ENCODE measurements at regions not wholly inside any gene's neighbourhood (a gene's known extent, or its start where the extent isn't known, plus 50 kb on each side); places are given as distances from the start of the nearest gene placed in this dataset.
"Not testable (repeated sequence)": the region's sequence is repeated elsewhere in the genome, so short reads cannot be mapped to it uniquely, and the experiment has no call there.

- intact Hi-C loops (cut with DNase I): no loop called here
- no peak for DNase-seq
Measured at GRCh38 chr18:22816266-22817176, 116.6 kb upstream of the RBBP8 start.

GRCh38 chr18:22817844-22818243 lies 115.3 kb upstream of the RBBP8 start:
- intact Hi-C loops (cut with DNase I): no loop called here
- no peak for DNase-seq

DNA sequence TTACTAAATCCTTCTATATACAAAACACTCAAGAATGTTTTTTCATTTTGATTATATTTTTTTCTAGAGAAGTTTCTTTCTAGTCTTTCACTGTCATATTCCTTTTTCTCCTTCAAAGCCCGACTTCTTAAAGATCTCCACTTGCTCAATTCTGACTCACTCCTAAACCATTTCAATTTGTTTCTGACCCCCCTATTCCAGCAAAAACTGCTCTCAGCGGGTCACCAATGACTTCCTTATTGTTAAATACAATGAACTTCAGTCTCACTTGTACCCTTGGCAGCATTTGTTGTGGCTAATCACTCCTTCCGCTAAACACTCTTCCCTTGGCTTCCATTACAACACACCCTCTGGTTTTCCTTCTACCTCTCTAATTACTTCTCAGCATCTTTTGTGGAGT lies 111.1 kb upstream of the RBBP8 start:
- no peak for DNase-seq

GRCh38 chr18:22822841-22823508 lies 110.2 kb upstream of the RBBP8 start:
- intact Hi-C loops (cut with DNase I): no loop called here
- no peak for DNase-seq

More for the DNA sequence above, 111.1 kb upstream of the RBBP8 start:
- intact Hi-C loops (cut with DNase I): no loop called here

DNA sequence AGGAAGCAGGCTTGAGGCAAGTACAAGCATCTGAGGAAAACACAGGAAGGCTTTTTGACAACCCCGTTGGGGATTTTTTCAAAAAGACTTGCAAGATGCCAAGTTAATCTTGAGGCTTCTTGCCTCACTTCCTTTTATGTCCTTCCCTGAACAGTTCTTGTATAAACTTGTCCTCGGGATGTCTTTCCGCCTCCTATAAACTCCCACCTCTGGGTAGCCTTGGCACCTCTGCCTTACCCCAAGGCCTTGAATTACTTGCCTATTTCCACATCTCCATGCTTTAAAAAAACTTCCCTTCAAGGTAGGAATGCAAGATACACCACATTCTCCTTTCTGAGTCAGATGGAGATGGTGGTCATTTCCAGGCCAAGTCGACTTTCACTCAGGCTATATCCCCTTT lies 106.4 kb upstream of the RBBP8 start:
- no peak for DNase-seq
- intact Hi-C loops (cut with DNase I): no loop called here

GRCh38 chr18:22827216-22827615 lies 105.9 kb upstream of the RBBP8 start:
- intact Hi-C loops (cut with DNase I): no loop called here

GRCh38 chr18:22827741-22828140 lies 105.4 kb upstream of the RBBP8 start:
- no peak for DNase-seq
- intact Hi-C loops (cut with DNase I): no loop called here

More at GRCh38 chr18:22827216-22827615, 105.9 kb upstream of the RBBP8 start:
- DNase-seq: no peak

- intact Hi-C loops (cut with DNase I): no loop called here
- DNase-seq: no peak
Measured at GRCh38 chr18:22828171-22828570, 105.0 kb upstream of the RBBP8 start.

DNA sequence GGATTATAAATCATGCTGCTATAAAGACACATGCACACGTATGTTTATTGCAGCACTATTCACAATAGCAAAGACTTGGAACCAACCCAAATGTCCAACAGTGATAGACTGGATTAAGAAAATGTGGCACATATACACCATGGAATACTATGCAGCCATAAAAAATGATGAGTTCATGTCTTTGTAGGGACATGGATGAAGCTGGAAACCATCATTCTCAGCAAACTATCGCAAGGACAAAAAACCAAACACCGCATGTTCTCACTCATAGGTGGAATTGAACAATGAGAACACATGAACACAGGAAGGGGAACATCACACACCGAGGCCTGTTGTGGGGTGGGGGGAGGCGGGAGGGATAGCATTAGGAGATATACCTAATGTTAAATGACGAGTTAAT lies 104.5 kb upstream of the RBBP8 start:
- intact Hi-C loops (cut with DNase I); DNase-seq: not testable (repeated sequence)

GRCh38 chr18:22829781-22830180 lies 103.3 kb upstream of the RBBP8 start:
- intact Hi-C loops (cut with DNase I): no loop called here
- DNase-seq: no peak

DNA sequence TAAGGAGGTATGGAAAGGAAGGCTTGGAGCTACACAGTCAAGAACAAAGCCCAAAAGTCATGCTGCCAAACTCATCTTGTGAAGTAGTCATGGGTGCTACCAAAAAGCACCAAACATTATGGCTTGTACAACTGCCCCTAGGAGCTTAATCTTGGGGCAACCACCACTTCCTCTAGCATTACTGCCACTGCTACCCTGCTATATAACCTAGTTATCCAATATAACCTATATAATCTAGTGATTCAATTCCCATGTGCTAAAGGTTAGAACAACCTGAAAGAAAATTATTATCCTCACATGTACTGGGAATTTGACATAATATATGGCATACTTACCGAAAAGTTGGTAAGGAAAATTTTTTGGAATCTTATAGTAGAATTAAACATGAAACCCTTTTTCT lies 102.6 kb upstream of the RBBP8 start:
- DNase-seq: no peak
- intact Hi-C loops (cut with DNase I): no loop called here

- intact Hi-C loops (cut with DNase I): no loop called here
Measured at GRCh38 chr18:22831441-22831904, 101.7 kb upstream of the RBBP8 start.

DNA sequence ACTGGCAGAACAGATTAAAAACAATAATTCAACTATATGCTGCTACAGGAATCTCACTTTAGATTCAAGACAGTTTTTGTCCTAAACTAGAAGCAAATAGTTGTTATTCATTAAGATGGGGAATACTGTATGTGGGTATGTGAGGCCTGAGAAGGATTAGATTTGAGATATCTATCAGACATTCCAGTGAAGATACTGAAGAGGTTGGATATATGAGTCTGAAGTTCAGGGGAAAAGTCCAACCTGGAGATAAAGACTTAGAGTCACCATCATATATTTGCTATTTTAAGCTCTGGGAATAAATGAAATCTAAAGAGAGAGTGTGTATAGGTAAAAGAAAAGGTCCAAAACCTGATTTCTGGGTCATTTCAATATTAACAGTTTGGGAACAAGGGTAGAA lies 96.2 kb upstream of the RBBP8 start:
- intact Hi-C loops (cut with DNase I): no loop called here
- DNase-seq: no peak

More at GRCh38 chr18:22831441-22831904, 101.7 kb upstream of the RBBP8 start:
- DNase-seq: peak in 3 of 42 donors; percentile 18 to 36 (median 30)

DNA sequence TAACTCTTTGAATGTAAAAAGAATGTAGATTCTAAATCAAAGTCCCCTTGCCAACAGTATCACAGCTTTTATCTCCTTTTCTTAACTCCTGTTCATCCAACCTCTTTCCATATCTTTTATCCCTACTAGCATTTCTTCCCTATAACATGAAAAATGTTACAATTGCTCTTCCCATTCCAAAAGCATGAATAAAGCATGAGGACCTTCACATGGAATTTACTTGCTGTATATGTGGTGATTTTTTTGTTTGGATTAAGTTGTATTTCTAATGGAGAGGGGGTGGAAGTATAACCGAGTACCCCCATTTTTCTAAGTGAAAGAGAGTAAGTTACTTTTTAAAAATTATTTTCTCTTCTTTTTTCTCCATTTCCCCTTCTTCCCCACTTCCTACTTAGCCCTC lies 94.9 kb upstream of the RBBP8 start:
- intact Hi-C loops (cut with DNase I): no loop called here
- no peak for DNase-seq

DNA sequence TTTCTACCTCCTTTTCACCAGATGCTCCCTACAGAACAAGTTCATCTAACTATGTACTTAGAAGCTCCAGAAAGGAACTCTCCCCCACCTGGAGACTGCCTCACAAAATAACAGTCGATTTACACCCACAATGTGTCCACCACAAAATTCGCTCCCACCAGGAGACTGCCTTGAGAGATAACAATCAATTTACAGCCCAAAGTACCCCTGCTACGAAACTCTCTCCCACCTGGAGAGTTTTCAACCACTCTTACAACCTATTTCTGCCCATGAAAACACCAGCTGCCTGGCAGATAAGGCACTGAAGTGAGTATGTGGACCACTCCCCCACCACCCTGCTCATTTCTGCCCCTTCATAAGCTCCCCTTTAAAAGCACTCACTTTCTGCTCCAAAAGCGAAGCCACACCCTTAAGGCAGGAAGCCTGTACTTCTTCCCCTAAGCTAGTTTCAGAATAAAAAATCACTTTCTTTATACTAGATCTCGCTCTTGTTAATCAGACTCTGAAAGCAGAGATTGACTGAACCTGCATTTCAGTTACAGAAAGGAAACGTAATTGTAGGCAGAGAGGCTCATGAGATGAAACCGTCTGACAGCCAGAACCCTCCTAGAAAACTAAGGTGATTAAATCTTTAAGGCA lies 94.4 kb upstream of the RBBP8 start:
- DNase-seq: no peak
- intact Hi-C loops (cut with DNase I): no loop called here

DNA sequence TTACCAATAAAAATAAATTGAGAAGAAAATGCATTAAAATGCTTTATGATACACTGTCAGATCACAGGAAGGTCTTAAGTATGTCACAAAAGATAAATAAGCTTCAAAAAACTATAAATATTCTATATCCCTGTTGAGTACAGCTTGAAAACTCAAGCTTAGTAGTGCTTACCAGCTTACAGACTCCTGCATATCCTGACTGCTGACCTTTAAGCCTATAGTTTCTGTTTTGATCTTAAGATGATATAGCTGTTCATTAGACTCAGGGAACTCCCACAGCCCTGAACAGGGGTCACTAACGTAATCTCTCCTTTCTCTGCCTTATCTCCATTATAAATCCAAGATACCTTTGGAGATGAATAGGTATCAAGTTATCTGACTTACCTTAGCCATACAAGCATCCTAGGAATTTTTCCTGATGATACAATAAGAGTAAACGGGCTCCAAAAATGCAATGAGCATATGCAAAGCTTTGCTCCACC lies 93.7 kb upstream of the RBBP8 start:
- intact Hi-C loops (cut with DNase I): no loop called here
- no peak for DNase-seq

DNA sequence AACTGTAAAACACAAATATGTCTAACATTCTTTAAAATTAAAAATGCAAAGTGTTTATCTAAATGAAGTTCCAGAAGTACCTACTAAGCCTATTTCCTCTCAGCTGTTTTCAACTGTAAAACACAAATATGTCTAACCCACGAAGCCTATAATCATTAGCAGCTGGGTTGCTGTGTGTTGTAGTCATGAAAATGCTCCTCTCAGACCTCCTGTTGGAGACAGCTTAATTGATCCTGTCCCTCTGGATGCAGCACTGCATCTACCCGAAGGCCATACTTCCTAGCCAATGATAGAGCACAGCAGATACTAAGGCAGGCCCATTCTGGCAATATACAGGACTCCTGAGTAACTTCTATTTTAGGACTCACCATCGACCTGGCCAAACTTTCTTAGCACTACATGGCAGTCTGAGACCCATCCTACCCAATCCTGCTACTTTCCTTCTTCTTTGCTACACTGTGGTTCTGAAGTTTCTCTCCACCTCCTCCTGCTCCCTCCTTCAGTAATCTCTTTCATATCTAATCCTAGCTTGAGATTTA lies 92.5 kb upstream of the RBBP8 start:
- intact Hi-C loops (cut with DNase I): no loop called here
- DNase-seq: no peak

GRCh38 chr18:22841840-22842239 lies 91.3 kb upstream of the RBBP8 start:
- no peak for DNase-seq
- intact Hi-C loops (cut with DNase I): no loop called here

- intact Hi-C loops (cut with DNase I): no loop called here
- DNase-seq: no peak
Measured at GRCh38 chr18:22844190-22844589, 88.9 kb upstream of the RBBP8 start.

DNA sequence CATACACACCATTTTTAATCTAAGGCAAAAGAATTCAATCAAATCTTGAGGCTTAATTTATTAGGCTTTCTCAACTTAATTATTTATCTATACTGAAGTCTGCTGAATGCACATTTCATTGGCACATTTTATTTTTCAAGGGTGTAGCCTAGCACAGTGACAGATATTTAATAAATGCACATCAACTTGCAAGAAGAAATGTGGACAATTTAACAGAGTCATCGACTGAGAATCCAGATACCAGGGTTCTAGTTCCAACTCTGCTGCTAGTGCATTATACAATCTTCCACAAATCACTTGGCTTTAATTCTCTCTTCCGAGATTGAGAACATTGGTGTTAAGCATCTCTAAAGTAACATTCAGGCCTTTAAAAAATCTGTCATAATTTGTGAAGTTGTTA lies 88.5 kb upstream of the RBBP8 start:
- intact Hi-C loops (cut with DNase I): no loop called here

More for the DNA sequence above, 88.5 kb upstream of the RBBP8 start:
- DNase-seq: no peak

Data from head of caudate nucleus (tissue), 42 donors.